ENCODE measurements at regions not wholly inside any gene's neighbourhood (a gene's known extent, or its start where the extent isn't known, plus 50 kb on each side); places are given as distances from the start of the nearest gene placed in this dataset.
"Not testable (repeated sequence)": the region's sequence is repeated elsewhere in the genome, so short reads cannot be mapped to it uniquely, and the experiment has no call there.

GRCh38 chr16:5193861-5194260 lies 96.3 kb upstream of the EEF2KMT start:
- no peaks in the 10 kb centered on the region for H3K36me3 Mint-ChIP-seq (ENCODE audit: low read depth)
- H3K9me3 Mint-ChIP-seq, result no peaks in the 10 kb centered on the region
- H3K4me3 Mint-ChIP-seq, result no peak overlapping the region
- no peak for DNase-seq
- no peak overlapping the region for H3K27ac Mint-ChIP-seq
- POLR2A ChIA-PET, result no interaction called here
- no peaks in the 10 kb centered on the region for H3K27me3 Mint-ChIP-seq
- CTCF ChIA-PET, result no interaction called here
- no peaks in the 10 kb centered on the region for H3K4me1 Mint-ChIP-seq

GRCh38 chr16:5188989-5189352 lies 91.4 kb upstream of the EEF2KMT start:
- Mint-ChIP-seq H3K4me3 (no peak overlapping the region), H3K27me3 (no peaks in the 10 kb centered on the region), H3K4me1 (no peaks in the 10 kb centered on the region), H3K9me3 (no peaks in the 10 kb centered on the region), H3K36me3 (ENCODE audit: low read depth) (no peaks in the 10 kb centered on the region), H3K27ac (no peak overlapping the region)
- no peak for DNase-seq
- ChIA-PET CTCF (no interaction called here), POLR2A (no interaction called here)

GRCh38 chr16:5188318-5188988 lies 90.9 kb upstream of the EEF2KMT start:
- ChIA-PET CTCF (no interaction called here), POLR2A (no interaction called here)
- Mint-ChIP-seq H3K4me3 (no peak overlapping the region), H3K27ac (no peak overlapping the region), H3K27me3 (no peaks in the 10 kb centered on the region), H3K4me1 (no peaks in the 10 kb centered on the region), H3K9me3 (no peaks in the 10 kb centered on the region), H3K36me3 (ENCODE audit: low read depth) (no peaks in the 10 kb centered on the region)
- DNase-seq, result no peak

GRCh38 chr16:5187402-5187952 lies 89.9 kb upstream of the EEF2KMT start:
- H3K4me1 Mint-ChIP-seq, result no peaks in the 10 kb centered on the region
- H3K27me3 Mint-ChIP-seq, result no peaks in the 10 kb centered on the region

GRCh38 chr16:5186381-5186903 lies 88.8 kb upstream of the EEF2KMT start:
- no peak for DNase-seq
- ChIA-PET CTCF (no interaction called here), POLR2A (no interaction called here)
- Mint-ChIP-seq H3K27me3 (no peaks in the 10 kb centered on the region), H3K4me1 (no peaks in the 10 kb centered on the region), H3K9me3 (no peaks in the 10 kb centered on the region), H3K4me3 (no peak overlapping the region), H3K36me3 (ENCODE audit: low read depth) (no peaks in the 10 kb centered on the region), H3K27ac (no peak overlapping the region)

More at GRCh38 chr16:5187402-5187952, 89.9 kb upstream of the EEF2KMT start:
- H3K36me3 Mint-ChIP-seq (ENCODE audit: low read depth), result no peaks in the 10 kb centered on the region
- DNase-seq, result no peak
- CTCF ChIA-PET, result no interaction called here
- no peak overlapping the region for H3K27ac Mint-ChIP-seq
- no peak overlapping the region for H3K4me3 Mint-ChIP-seq
- POLR2A ChIA-PET, result no interaction called here
- H3K9me3 Mint-ChIP-seq, result no peaks in the 10 kb centered on the region

GRCh38 chr16:5176505-5176904 lies 78.9 kb upstream of the EEF2KMT start:
- DNase-seq, result no peak

GRCh38 chr16:5175266-5175665 lies 77.7 kb upstream of the EEF2KMT start:
- H3K27ac Mint-ChIP-seq, result no peak overlapping the region
- no peak overlapping the region for H3K4me3 Mint-ChIP-seq
- ChIA-PET POLR2A (no interaction called here), CTCF (no interaction called here)
- H3K4me1 Mint-ChIP-seq, result no peaks in the 10 kb centered on the region
- DNase-seq, result no peak
- H3K36me3 Mint-ChIP-seq (ENCODE audit: low read depth), result no peaks in the 10 kb centered on the region
- H3K27me3 Mint-ChIP-seq, result no peaks in the 10 kb centered on the region
- H3K9me3 Mint-ChIP-seq, result peaks cover 5% of the 10 kb centered on the region

More at GRCh38 chr16:5176505-5176904, 78.9 kb upstream of the EEF2KMT start:
- H3K36me3 Mint-ChIP-seq (ENCODE audit: low read depth), result no peaks in the 10 kb centered on the region
- CTCF ChIA-PET, result no interaction called here
- no peak overlapping the region for H3K27ac Mint-ChIP-seq
- H3K9me3 Mint-ChIP-seq, result peaks cover 5% of the 10 kb centered on the region
- no peaks in the 10 kb centered on the region for H3K27me3 Mint-ChIP-seq
- H3K4me1 Mint-ChIP-seq, result no peaks in the 10 kb centered on the region
- no peak overlapping the region for H3K4me3 Mint-ChIP-seq
- POLR2A ChIA-PET, result no interaction called here

- Mint-ChIP-seq H3K9me3 (no peaks in the 10 kb centered on the region), H3K36me3 (ENCODE audit: low read depth) (no peaks in the 10 kb centered on the region), H3K27me3 (no peaks in the 10 kb centered on the region), H3K4me3 (no peak overlapping the region), H3K4me1 (no peaks in the 10 kb centered on the region), H3K27ac (no peak overlapping the region)
- ChIA-PET CTCF (no interaction called here), POLR2A (no interaction called here)
- DNase-seq, result no peak
These were observed 68.9 kb upstream of the EEF2KMT start for GRCh38 chr16:5166486-5166885.

GRCh38 chr16:5165429-5165828 lies 67.8 kb upstream of the EEF2KMT start:
- H3K36me3 Mint-ChIP-seq (ENCODE audit: low read depth); CTCF ChIA-PET; H3K27me3 Mint-ChIP-seq; H3K27ac Mint-ChIP-seq; H3K4me3 Mint-ChIP-seq; POLR2A ChIA-PET; DNase-seq; H3K4me1 Mint-ChIP-seq; H3K9me3 Mint-ChIP-seq: not testable (repeated sequence)

GRCh38 chr16:5162801-5163200 lies 65.2 kb upstream of the EEF2KMT start:
- H3K36me3 Mint-ChIP-seq (ENCODE audit: low read depth); POLR2A ChIA-PET; H3K27me3 Mint-ChIP-seq; H3K4me3 Mint-ChIP-seq; CTCF ChIA-PET; H3K27ac Mint-ChIP-seq; H3K4me1 Mint-ChIP-seq; DNase-seq; H3K9me3 Mint-ChIP-seq: not testable (repeated sequence)

- H3K27me3 Mint-ChIP-seq; POLR2A ChIA-PET; H3K4me3 Mint-ChIP-seq; DNase-seq; H3K9me3 Mint-ChIP-seq; H3K27ac Mint-ChIP-seq; H3K36me3 Mint-ChIP-seq (ENCODE audit: low read depth); CTCF ChIA-PET; H3K4me1 Mint-ChIP-seq: not testable (repeated sequence)
These were observed 64.3 kb upstream of the EEF2KMT start for GRCh38 chr16:5161888-5162287.

GRCh38 chr16:5160010-5160409 lies 62.4 kb upstream of the EEF2KMT start:
- H3K27me3 Mint-ChIP-seq; CTCF ChIA-PET; H3K4me3 Mint-ChIP-seq; H3K27ac Mint-ChIP-seq; H3K4me1 Mint-ChIP-seq; DNase-seq; POLR2A ChIA-PET; H3K9me3 Mint-ChIP-seq; H3K36me3 Mint-ChIP-seq (ENCODE audit: low read depth): not testable (repeated sequence)

- H3K36me3 Mint-ChIP-seq (ENCODE audit: low read depth); H3K9me3 Mint-ChIP-seq; DNase-seq; H3K4me1 Mint-ChIP-seq; H3K4me3 Mint-ChIP-seq; H3K27me3 Mint-ChIP-seq; POLR2A ChIA-PET; CTCF ChIA-PET; H3K27ac Mint-ChIP-seq: not testable (repeated sequence)
These were observed 61.9 kb upstream of the EEF2KMT start for GRCh38 chr16:5159537-5159936.

GRCh38 chr16:5158494-5158893 lies 60.9 kb upstream of the EEF2KMT start:
- DNase-seq, result no peak
- no peaks in the 10 kb centered on the region for H3K9me3 Mint-ChIP-seq
- POLR2A ChIA-PET, result no interaction called here
- no peak overlapping the region for H3K27ac Mint-ChIP-seq
- no peaks in the 10 kb centered on the region for H3K36me3 Mint-ChIP-seq (ENCODE audit: low read depth)
- CTCF ChIA-PET, result no interaction called here
- no peaks in the 10 kb centered on the region for H3K4me1 Mint-ChIP-seq
- peaks cover 5% of the 10 kb centered on the region for H3K27me3 Mint-ChIP-seq
- no peak overlapping the region for H3K4me3 Mint-ChIP-seq
